ENCODE measurements at regions not wholly inside any gene's neighbourhood (a gene's known extent, or its start where the extent isn't known, plus 50 kb on each side); places are given as distances from the start of the nearest gene placed in this dataset.

DNA sequence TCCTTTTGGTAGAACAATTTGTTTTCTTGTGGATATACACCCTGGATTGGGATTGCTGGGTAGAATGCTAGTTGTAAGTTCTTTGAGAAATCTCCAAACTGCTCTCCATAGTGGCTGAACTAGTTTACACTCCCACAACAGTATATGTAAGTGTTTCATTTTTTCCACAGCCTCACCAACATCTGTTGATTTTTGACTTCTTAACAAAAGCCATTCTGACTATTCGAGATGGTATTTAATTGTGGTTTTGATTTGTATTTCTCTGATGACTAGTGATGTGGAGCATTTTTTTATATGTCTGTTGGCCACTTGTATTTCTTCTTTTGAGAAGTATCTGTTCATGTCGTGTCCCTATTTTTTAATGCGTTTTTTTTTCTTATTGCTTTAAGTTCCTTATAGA, 444.1 kb downstream of the CBLN4 start:
- no peak overlapping the region for H3K4me3 Mint-ChIP-seq (ENCODE audit: unreplicated experiment)
- H3K9me3 Mint-ChIP-seq (ENCODE audit: unreplicated experiment): peaks cover 5% of the 10 kb centered on the region
- no peaks in the 10 kb centered on the region for H3K4me1 Mint-ChIP-seq (ENCODE audit: low read depth, unreplicated experiment)
- no peak for DNase-seq
- H3K27me3 Mint-ChIP-seq (ENCODE audit: unreplicated experiment): peaks cover 4% of the 10 kb centered on the region
- H3K27ac Mint-ChIP-seq (ENCODE audit: unreplicated experiment): no peak overlapping the region
- TF ChIP-seq, protein P1, sequence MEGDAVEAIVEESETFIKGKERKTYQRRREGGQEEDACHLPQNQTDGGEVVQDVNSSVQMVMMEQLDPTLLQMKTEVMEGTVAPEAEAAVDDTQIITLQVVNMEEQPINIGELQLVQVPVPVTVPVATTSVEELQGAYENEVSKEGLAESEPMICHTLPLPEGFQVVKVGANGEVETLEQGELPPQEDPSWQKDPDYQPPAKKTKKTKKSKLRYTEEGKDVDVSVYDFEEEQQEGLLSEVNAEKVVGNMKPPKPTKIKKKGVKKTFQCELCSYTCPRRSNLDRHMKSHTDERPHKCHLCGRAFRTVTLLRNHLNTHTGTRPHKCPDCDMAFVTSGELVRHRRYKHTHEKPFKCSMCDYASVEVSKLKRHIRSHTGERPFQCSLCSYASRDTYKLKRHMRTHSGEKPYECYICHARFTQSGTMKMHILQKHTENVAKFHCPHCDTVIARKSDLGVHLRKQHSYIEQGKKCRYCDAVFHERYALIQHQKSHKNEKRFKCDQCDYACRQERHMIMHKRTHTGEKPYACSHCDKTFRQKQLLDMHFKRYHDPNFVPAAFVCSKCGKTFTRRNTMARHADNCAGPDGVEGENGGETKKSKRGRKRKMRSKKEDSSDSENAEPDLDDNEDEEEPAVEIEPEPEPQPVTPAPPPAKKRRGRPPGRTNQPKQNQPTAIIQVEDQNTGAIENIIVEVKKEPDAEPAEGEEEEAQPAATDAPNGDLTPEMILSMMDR (IDR thresholded peaks at IDR 0.05; ENCODE audit: partially characterized antibody, unreplicated experiment): no peak
- H3K36me3 Mint-ChIP-seq (ENCODE audit: unreplicated experiment): no peaks in the 10 kb centered on the region

DNA sequence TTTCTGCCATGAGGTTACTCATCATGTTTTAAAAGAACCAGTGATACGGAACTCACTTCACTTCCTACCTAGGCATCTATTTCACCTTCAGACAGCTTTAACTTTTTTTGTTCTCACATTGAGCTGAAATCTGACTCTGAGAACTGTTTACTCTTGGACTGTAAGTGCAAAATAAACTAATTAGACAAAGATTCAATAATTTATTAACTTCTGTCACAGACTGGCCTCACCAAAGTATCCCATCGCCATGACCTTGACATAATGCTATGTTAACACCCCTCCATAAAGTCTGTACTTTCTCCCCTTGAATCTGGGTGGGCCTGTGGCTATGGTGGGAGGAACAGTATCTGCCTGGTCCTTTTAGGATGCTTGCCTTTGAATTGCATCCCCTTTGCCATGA, 448.1 kb downstream of the CBLN4 start:
- H3K36me3 Mint-ChIP-seq (ENCODE audit: unreplicated experiment): no peaks in the 10 kb centered on the region
- H3K4me1 Mint-ChIP-seq (ENCODE audit: low read depth, unreplicated experiment): no peaks in the 10 kb centered on the region
- TF ChIP-seq, protein P1 (IDR thresholded peaks at IDR 0.05; ENCODE audit: partially characterized antibody, unreplicated experiment): no peak
- no peaks in the 10 kb centered on the region for H3K9me3 Mint-ChIP-seq (ENCODE audit: unreplicated experiment)
- H3K4me3 Mint-ChIP-seq (ENCODE audit: unreplicated experiment): no peak overlapping the region
- no peak for DNase-seq
- H3K27me3 Mint-ChIP-seq (ENCODE audit: unreplicated experiment): peaks cover 2% of the 10 kb centered on the region
- H3K27ac Mint-ChIP-seq (ENCODE audit: unreplicated experiment): no peak overlapping the region

DNA sequence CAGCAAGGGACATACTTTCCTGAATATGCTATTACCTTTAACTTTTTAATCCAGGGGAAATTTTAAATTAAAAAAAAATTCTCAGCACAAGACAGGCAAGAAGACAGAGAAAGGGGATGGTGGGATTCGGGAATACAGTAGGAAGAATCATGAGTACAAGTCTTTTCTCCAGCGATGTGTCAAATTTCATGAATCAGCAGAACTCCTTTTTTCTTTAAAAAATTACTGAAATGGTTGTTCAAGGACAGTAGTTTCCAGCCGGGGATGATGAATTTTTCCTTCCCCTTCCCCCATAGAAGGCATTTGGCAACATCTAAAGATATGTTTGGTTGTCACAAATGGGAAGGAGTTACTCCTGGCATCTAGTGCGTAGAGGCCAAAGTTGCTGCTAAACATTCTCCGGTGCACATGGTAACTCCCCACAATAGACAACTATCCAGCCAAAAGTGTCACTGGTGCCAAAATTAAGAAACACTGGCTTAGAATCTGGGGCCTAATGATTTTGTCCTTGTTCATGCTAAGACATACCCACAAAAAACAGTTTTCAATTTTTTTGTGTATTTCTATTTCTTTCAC, 450.2 kb downstream of the CBLN4 start:
- no peak for DNase-seq
- H3K27me3 Mint-ChIP-seq (ENCODE audit: unreplicated experiment): no peaks in the 10 kb centered on the region
- TF ChIP-seq, protein P1 (IDR thresholded peaks at IDR 0.05; ENCODE audit: partially characterized antibody, unreplicated experiment): no peak

DNA sequence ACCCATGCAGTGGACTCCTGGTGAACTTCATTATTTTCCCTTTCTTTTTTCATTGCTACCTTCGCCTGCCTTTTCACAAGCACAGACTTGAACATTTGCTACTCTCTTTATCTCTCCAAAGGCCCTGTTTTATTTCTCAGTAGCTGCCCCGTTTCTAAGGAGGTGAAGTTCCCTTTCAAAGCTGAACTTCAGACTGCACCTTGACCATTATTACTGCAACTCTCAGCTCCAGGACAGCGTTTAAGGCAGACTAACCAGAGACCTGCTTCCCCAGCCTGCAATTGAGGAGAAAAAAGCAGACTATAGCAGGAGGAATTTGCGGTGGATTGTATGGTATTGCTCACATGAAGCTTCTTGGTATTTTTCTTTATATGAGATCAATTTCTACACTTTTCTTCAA, 460.7 kb downstream of the CBLN4 start:
- H3K4me1 Mint-ChIP-seq (ENCODE audit: low read depth, unreplicated experiment): no peaks in the 10 kb centered on the region
- no peak overlapping the region for H3K27ac Mint-ChIP-seq (ENCODE audit: unreplicated experiment)
- peaks cover 1% of the 10 kb centered on the region for H3K9me3 Mint-ChIP-seq (ENCODE audit: unreplicated experiment)
- peaks cover 2% of the 10 kb centered on the region for H3K27me3 Mint-ChIP-seq (ENCODE audit: unreplicated experiment)
- H3K4me3 Mint-ChIP-seq (ENCODE audit: unreplicated experiment): no peak overlapping the region
- TF ChIP-seq, protein P1 (IDR thresholded peaks at IDR 0.05; ENCODE audit: partially characterized antibody, unreplicated experiment): no peak
- no peak for DNase-seq
- H3K36me3 Mint-ChIP-seq (ENCODE audit: unreplicated experiment): no peaks in the 10 kb centered on the region

More for the DNA sequence above, 450.2 kb downstream of the CBLN4 start:
- Mint-ChIP-seq H3K27ac (ENCODE audit: unreplicated experiment) (no peak overlapping the region), H3K9me3 (ENCODE audit: unreplicated experiment) (no peaks in the 10 kb centered on the region), H3K36me3 (ENCODE audit: unreplicated experiment) (no peaks in the 10 kb centered on the region), H3K4me3 (ENCODE audit: unreplicated experiment) (no peak overlapping the region), H3K4me1 (ENCODE audit: low read depth, unreplicated experiment) (no peaks in the 10 kb centered on the region)

DNA sequence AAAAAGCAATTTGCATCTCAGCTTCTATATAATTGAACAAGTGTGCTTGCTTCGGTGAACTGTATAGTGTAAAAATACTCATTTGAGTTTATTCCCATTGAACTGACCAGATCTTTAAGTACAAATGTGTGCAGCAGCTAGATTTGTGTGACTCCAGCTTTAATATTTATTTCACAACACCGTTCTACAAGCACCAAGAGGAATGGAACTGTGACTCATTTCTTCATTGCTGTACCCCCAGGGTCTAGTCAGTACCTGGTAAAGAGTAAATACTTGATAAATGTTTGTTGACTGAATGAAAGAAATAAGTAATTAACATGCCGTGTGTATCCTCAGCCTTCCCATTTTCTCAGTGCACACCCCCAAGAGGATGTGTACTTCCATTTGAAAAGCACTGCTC, 464.8 kb downstream of the CBLN4 start:
- TF ChIP-seq, protein P1 (IDR thresholded peaks at IDR 0.05; ENCODE audit: partially characterized antibody, unreplicated experiment): no peak
- Mint-ChIP-seq H3K27me3 (ENCODE audit: unreplicated experiment) (peaks cover 2% of the 10 kb centered on the region), H3K9me3 (ENCODE audit: unreplicated experiment) (no peaks in the 10 kb centered on the region), H3K4me1 (ENCODE audit: low read depth, unreplicated experiment) (no peaks in the 10 kb centered on the region), H3K4me3 (ENCODE audit: unreplicated experiment) (no peak overlapping the region), H3K27ac (ENCODE audit: unreplicated experiment) (no peak overlapping the region), H3K36me3 (ENCODE audit: unreplicated experiment) (peaks cover 3% of the 10 kb centered on the region)
- DNase-seq: no peak

All from glutamatergic neuron (in vitro differentiated cells).